ENCODE measurements at regions not wholly inside any gene's neighbourhood (a gene's known extent, or its start where the extent isn't known, plus 50 kb on each side); places are given as distances from the start of the nearest gene placed in this dataset. TPM values are rescaled to one million over a fixed set of nuclear protein-coding genes. Genes with fewer than 3 reads are reported as not detected.
A peak's percentile ranks its signal among the peaks of the same experiment; 100 is the strongest.

DNA sequence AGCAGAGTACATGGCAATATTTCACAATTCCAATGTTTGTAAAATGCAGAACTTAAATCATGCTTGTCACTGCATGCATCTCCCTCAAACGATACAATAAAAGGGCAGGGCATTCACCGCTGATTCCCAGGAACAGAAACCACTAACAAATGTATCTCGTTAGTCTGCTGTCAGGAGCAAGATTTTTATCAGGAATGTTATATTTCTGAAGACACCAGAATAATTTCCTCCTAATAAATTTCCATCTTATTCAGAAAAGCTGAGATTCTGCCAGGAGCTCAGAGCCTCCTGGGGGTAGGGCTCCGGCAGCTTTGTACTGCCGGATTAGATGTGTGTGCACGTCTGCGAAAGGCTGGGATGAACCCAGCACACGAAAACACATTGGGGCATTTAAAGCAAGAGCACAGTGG, 54.0 kb upstream of the LDB2 start:
- H3K9me3 ChIP-seq (ENCODE audit: control insufficient read depth in 4 of 4, insufficient read depth in 3 of 4, low read length in 3 of 4) = peaks cover 0 to 5% (median 1%) of the 10 kb centered on the region in 4 donors
- H3K27me3 ChIP-seq (ENCODE audit: control insufficient read depth in 3 of 3, insufficient read depth in 3 of 3, low read length in 2 of 3) = no peaks in the 10 kb centered on the region
- ATAC-seq (ENCODE audit: insufficient read depth, low FRiP score) (no peak), DNase-seq (peak in 2 of 3 donors; percentile 16 to 46)
- WGBS, 2 donors = 12 to 22% methylated on average over 8 of the region's 8 CpGs
- H3K9ac ChIP-seq (ENCODE audit: insufficient read depth in 1 of 2, low read length in 2 of 2) = no peak overlapping the region
- no peak overlapping the region for H3K4me3 ChIP-seq
- H3K4me1 ChIP-seq (ENCODE audit: control insufficient read depth in 5 of 5, insufficient read depth in 5 of 5, low read length in 5 of 5) = peaks cover 0 to 7% (median 0%) of the 10 kb centered on the region in 5 donors
- no peaks in the 10 kb centered on the region for H3K36me3 ChIP-seq (ENCODE audit: control insufficient read depth in 4 of 4, insufficient read depth in 4 of 4, low read length in 4 of 4)
- TF ChIP-seq, protein P1, sequence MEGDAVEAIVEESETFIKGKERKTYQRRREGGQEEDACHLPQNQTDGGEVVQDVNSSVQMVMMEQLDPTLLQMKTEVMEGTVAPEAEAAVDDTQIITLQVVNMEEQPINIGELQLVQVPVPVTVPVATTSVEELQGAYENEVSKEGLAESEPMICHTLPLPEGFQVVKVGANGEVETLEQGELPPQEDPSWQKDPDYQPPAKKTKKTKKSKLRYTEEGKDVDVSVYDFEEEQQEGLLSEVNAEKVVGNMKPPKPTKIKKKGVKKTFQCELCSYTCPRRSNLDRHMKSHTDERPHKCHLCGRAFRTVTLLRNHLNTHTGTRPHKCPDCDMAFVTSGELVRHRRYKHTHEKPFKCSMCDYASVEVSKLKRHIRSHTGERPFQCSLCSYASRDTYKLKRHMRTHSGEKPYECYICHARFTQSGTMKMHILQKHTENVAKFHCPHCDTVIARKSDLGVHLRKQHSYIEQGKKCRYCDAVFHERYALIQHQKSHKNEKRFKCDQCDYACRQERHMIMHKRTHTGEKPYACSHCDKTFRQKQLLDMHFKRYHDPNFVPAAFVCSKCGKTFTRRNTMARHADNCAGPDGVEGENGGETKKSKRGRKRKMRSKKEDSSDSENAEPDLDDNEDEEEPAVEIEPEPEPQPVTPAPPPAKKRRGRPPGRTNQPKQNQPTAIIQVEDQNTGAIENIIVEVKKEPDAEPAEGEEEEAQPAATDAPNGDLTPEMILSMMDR (IDR thresholded peaks at IDR 0.05; ENCODE audit: control extremely low read depth, extremely low read depth) = no peak
- no peak overlapping the region for H3K27ac ChIP-seq (ENCODE audit: low read depth in 1 of 2, low read length in 1 of 2)

Small RNA genes in the stretch of these regions (small RNA-seq; reads per million reads assigned to genes)
- not detected for gene MTND5P4 (ENCODE audit: low replicate concordance)
- gene SNORA75B (ENCODE audit: low replicate concordance) = not detected
